Suprapubic skin (tissue), 4 donors: ENCODE measurements at regions not wholly inside any gene's neighbourhood (a gene's known extent, or its start where the extent isn't known, plus 50 kb on each side); places are given as distances from the start of the nearest gene placed in this dataset.

Source experiments
- DNase-seq, 2 donors: peaks; one replicate each; pipeline ENCODE4 v3.0.0-alpha.2; 2019; ENCODE audit warnings: low spot score in 2 of 2
- H3K27ac ChIP-seq: fragments of 200-600 bp; sonication (generic); one replicate; pipeline ENCODE4 v1.5.1; 2019
- H3K27me3 ChIP-seq: fragments of 200-600 bp; sonication (generic); one replicate; pipeline ENCODE4 v1.5.1; 2019
- H3K36me3 ChIP-seq: fragments of 200-600 bp; sonication (generic); one replicate; pipeline ENCODE4 v1.5.1; 2019
- H3K4me1 ChIP-seq: fragments of 200-600 bp; sonication (generic); one replicate; pipeline ENCODE4 v1.5.1; 2019
- H3K4me3 ChIP-seq: fragments of 200-600 bp; sonication (generic); one replicate; pipeline ENCODE4 v1.5.1; 2019; ENCODE audit warnings: mild to moderate bottlenecking
- H3K9me3 ChIP-seq: fragments of 200-600 bp; sonication (generic); one replicate; pipeline ENCODE4 v1.5.1; 2019
- EP300 ChIP-seq: sonication (generic); formaldehyde crosslinking; IDR thresholded peaks from one replicate; pipeline ENCODE4 v1.6.1; 2017; ENCODE audit warnings: antibody characterized with exemption
- POLR2A ChIP-seq, 2 donors: fragments of 450-650 bp; IDR thresholded peaks; one replicate each; pipeline ENCODE4 v1.6.1; 2017; ENCODE audit warnings: antibody characterized with exemption in 2 of 2, mild to moderate bottlenecking in 2 of 2, moderate library complexity in 2 of 2
- POLR2AphosphoS5 ChIP-seq, 3 donors: sonication (generic); formaldehyde crosslinking; IDR thresholded peaks; one replicate each; pipeline ENCODE4 v1.6.1; 2017; ENCODE audit warnings: antibody characterized with exemption in 3 of 3
- WGBS: methylation state at CpG from one replicate; pipeline ENCODE4 v1.1.5; 2018; 5-methylcytosine and 5-hydroxymethylcytosine counted together
- TF ChIP-seq, protein P1 (sequence below), 2 donors: fragments of 200-600 bp in 1 of 2; fragments of 450-650 bp in 1 of 2; sonication (generic) in 1 of 2; IDR thresholded peaks; one replicate each; pipeline ENCODE4 v1.5.1; 2016 to 2019; ENCODE audit warnings: antibody characterized with exemption in 2 of 2, mild to moderate bottlenecking in 1 of 2, moderate library complexity in 1 of 2

- DNase-seq: no peak
- no peak for TF ChIP-seq POLR2AphosphoS5 (IDR thresholded peaks at IDR 0.05)
- TF ChIP-seq EP300: no peak
- no peak for TF ChIP-seq POLR2A (IDR thresholded peaks at IDR 0.05)
- TF ChIP-seq, protein P1, sequence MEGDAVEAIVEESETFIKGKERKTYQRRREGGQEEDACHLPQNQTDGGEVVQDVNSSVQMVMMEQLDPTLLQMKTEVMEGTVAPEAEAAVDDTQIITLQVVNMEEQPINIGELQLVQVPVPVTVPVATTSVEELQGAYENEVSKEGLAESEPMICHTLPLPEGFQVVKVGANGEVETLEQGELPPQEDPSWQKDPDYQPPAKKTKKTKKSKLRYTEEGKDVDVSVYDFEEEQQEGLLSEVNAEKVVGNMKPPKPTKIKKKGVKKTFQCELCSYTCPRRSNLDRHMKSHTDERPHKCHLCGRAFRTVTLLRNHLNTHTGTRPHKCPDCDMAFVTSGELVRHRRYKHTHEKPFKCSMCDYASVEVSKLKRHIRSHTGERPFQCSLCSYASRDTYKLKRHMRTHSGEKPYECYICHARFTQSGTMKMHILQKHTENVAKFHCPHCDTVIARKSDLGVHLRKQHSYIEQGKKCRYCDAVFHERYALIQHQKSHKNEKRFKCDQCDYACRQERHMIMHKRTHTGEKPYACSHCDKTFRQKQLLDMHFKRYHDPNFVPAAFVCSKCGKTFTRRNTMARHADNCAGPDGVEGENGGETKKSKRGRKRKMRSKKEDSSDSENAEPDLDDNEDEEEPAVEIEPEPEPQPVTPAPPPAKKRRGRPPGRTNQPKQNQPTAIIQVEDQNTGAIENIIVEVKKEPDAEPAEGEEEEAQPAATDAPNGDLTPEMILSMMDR (IDR thresholded peaks at IDR 0.05): no peak
- 27% methylated on average over 1 of the region's 1 CpG for WGBS
Measured at GRCh38 chr1:69321311-69321710, 246.4 kb upstream of the LRRC7 start.

GRCh38 chr1:69328186-69328585 lies 239.5 kb upstream of the LRRC7 start:
- Histone ChIP-seq H3K27me3 (no peaks in the 10 kb centered on the region), H3K36me3 (no peaks in the 10 kb centered on the region), H3K4me1 (no peaks in the 10 kb centered on the region), H3K27ac (no peak overlapping the region), H3K9me3 (peaks cover 3% of the 10 kb centered on the region), H3K4me3 (no peak overlapping the region)
- no peak for DNase-seq
- TF ChIP-seq, protein P1 (IDR thresholded peaks at IDR 0.05): no peak
- TF ChIP-seq POLR2A (IDR thresholded peaks at IDR 0.05) (no peak), POLR2AphosphoS5 (IDR thresholded peaks at IDR 0.05) (no peak), EP300 (no peak)
- WGBS: 76% methylated on average over 5 of the region's 5 CpGs

More at GRCh38 chr1:69321311-69321710, 246.4 kb upstream of the LRRC7 start:
- no peaks in the 10 kb centered on the region for H3K4me1 ChIP-seq
- no peaks in the 10 kb centered on the region for H3K27me3 ChIP-seq
- no peaks in the 10 kb centered on the region for H3K36me3 ChIP-seq
- H3K4me3 ChIP-seq: no peak overlapping the region
- no peak overlapping the region for H3K27ac ChIP-seq
- H3K9me3 ChIP-seq: no peaks in the 10 kb centered on the region

DNA sequence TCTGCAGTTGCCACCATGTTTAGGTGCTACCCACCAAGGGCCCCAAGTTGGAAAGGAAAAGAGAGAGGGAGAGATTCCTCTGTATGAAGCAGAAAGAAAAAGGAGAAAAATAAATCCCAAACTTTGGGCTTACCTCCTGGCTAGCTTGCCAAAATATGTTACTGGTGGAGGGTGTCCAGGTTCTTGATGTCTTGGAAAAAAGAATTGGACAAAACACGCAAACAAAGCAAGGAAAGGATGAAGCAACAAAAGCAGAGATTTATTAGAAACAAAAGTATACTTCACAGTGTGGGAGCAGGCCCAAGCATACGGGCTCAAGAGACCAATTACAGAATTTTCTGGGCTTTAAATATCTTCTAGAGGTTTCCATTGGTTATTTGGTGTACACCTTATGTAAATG lies 204.5 kb upstream of the LRRC7 start:
- Histone ChIP-seq H3K4me1 (no peaks in the 10 kb centered on the region), H3K9me3 (no peaks in the 10 kb centered on the region), H3K27ac (no peak overlapping the region), H3K4me3 (no peak overlapping the region), H3K36me3 (no peaks in the 10 kb centered on the region), H3K27me3 (no peaks in the 10 kb centered on the region)
- TF ChIP-seq POLR2AphosphoS5 (IDR thresholded peaks at IDR 0.05) (no peak), POLR2A (IDR thresholded peaks at IDR 0.05) (no peak), EP300 (no peak)
- TF ChIP-seq, protein P1 (IDR thresholded peaks at IDR 0.05): no peak
- no peak for DNase-seq
- 73% methylated on average over 2 of the region's 2 CpGs for WGBS

GRCh38 chr1:69373520-69373919 lies 194.2 kb upstream of the LRRC7 start:
- no peaks in the 10 kb centered on the region for H3K4me1 ChIP-seq
- no peak overlapping the region for H3K27ac ChIP-seq
- H3K4me3 ChIP-seq: no peak overlapping the region
- no peaks in the 10 kb centered on the region for H3K27me3 ChIP-seq
- TF ChIP-seq, protein P1 (IDR thresholded peaks at IDR 0.05): no peak
- no peak for TF ChIP-seq POLR2A (IDR thresholded peaks at IDR 0.05)
- no peak for TF ChIP-seq EP300
- TF ChIP-seq POLR2AphosphoS5 (IDR thresholded peaks at IDR 0.05): no peak
- WGBS: 80% methylated on average over 1 of the region's 4 CpGs
- H3K36me3 ChIP-seq: no peaks in the 10 kb centered on the region
- DNase-seq: no peak
- no peaks in the 10 kb centered on the region for H3K9me3 ChIP-seq

DNA sequence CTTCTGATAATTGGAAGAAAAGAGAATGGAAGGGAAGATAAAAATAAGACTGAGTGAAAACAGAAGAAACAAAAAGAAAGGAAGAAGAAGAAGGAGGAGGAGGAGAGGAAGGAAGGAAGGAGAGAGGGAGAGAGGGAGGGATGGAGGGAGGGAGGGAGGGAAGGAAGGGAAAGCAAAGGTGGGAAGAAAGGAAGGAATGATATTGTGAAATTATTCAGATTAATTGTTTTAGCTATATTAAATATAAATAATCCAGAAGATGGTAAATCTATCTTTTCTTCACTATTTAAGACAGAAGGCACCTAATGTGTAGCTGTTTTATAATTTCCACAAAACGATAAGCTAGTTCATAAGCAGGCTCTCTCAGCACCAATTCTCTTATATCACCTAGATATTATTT lies 191.3 kb upstream of the LRRC7 start:
- H3K27me3 ChIP-seq: no peaks in the 10 kb centered on the region
- no peak for DNase-seq
- H3K4me1 ChIP-seq: no peaks in the 10 kb centered on the region
- no peaks in the 10 kb centered on the region for H3K9me3 ChIP-seq
- WGBS: 93% methylated on average over 1 of the region's 1 CpG
- no peak overlapping the region for H3K27ac ChIP-seq
- no peak for TF ChIP-seq POLR2AphosphoS5 (IDR thresholded peaks at IDR 0.05)
- TF ChIP-seq, protein P1 (IDR thresholded peaks at IDR 0.05): no peak
- no peak for TF ChIP-seq POLR2A (IDR thresholded peaks at IDR 0.05)
- no peak for TF ChIP-seq EP300
- H3K4me3 ChIP-seq: no peak overlapping the region
- H3K36me3 ChIP-seq: no peaks in the 10 kb centered on the region
